Ovary (tissue), 3 donors: ENCODE measurements at regions not wholly inside any gene's neighbourhood (a gene's known extent, or its start where the extent isn't known, plus 50 kb on each side); places are given as distances from the start of the nearest gene placed in this dataset.

Experiments
- POLR2A ChIP-seq: fragments of 450-650 bp; IDR thresholded peaks from one replicate; pipeline ENCODE4 v1.6.1; 2017; ENCODE audit warnings: antibody characterized with exemption, mild to moderate bottlenecking, moderate library complexity
- TF ChIP-seq, protein P1 (sequence below), 3 donors: fragments of 450-650 bp in 2 of 3; fragments of 200-600 bp in 1 of 3; IDR thresholded peaks; one replicate each; pipeline versions ENCODE4 v1.5.1 to v1.8.0; 2016 to 2022; ENCODE audit warnings: antibody characterized with exemption in 3 of 3, mild to moderate bottlenecking in 1 of 3
- donor health status: DM: no; HTN: no; CAD: no.

DNA sequence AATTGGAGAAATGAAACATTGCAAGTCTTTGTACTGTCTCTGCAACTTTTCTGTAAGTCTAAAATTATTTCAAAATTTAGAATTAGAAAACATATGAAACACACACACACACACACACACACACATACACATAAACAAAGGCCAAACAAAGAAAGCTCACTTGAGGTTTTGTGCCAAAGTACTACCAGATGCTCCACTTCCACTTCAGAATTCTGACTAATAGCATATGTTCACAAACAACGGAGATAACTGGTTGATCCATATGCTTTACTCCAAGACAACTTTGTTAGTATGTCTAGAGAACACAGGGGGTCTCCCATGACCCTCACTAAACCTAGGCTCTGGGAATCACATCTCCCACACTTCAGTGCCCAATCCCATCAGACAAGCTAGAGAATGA, 133.8 kb upstream of the CLEC14A start:
- TF ChIP-seq, protein P1, sequence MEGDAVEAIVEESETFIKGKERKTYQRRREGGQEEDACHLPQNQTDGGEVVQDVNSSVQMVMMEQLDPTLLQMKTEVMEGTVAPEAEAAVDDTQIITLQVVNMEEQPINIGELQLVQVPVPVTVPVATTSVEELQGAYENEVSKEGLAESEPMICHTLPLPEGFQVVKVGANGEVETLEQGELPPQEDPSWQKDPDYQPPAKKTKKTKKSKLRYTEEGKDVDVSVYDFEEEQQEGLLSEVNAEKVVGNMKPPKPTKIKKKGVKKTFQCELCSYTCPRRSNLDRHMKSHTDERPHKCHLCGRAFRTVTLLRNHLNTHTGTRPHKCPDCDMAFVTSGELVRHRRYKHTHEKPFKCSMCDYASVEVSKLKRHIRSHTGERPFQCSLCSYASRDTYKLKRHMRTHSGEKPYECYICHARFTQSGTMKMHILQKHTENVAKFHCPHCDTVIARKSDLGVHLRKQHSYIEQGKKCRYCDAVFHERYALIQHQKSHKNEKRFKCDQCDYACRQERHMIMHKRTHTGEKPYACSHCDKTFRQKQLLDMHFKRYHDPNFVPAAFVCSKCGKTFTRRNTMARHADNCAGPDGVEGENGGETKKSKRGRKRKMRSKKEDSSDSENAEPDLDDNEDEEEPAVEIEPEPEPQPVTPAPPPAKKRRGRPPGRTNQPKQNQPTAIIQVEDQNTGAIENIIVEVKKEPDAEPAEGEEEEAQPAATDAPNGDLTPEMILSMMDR (IDR thresholded peaks at IDR 0.05): no peak
- TF ChIP-seq POLR2A: no peak
